Astrocyte (in vitro differentiated cells and primary cell): ENCODE measurements at regions not wholly inside any gene's neighbourhood (a gene's known extent, or its start where the extent isn't known, plus 50 kb on each side); places are given as distances from the start of the nearest gene placed in this dataset.
"Not testable (repeated sequence)": the region's sequence is repeated elsewhere in the genome, so short reads cannot be mapped to it uniquely, and the experiment has no call there.

ENCODE experiments used
- DNase-seq: peaks from one replicate; pipeline ENCODE4 v3.0.0-alpha.2; 2010; ENCODE audit warnings: low read depth
- FAIRE-seq: peaks from 2 replicates; lab custom pipeline; 2011; peaks lifted over from hg19 to GRCh38; lab: Jason Lieb, UNC
- H2AFZ ChIP-seq: 2 replicates; pipeline ENCODE4 v1.6.0; 2012; ENCODE audit warnings: low read depth, low read length, inconsistent platforms
- H3K27ac ChIP-seq: 2 replicates; pipeline ENCODE4 v1.5.1; 2011; ENCODE audit warnings: low read depth, low read length, inconsistent platforms
- H3K27me3 ChIP-seq: 2 replicates; pipeline ENCODE4 v1.6.0; 2011; ENCODE audit warnings: low read length, inconsistent platforms; ENCODE audit not compliant: insufficient read depth
- H3K36me3 ChIP-seq: 2 replicates; pipeline ENCODE4 v1.5.1; 2011; ENCODE audit warnings: low read length, inconsistent platforms; ENCODE audit not compliant: insufficient read depth
- H3K4me1 ChIP-seq: 2 replicates; pipeline ENCODE4 v1.5.1; 2011; ENCODE audit warnings: low read length, inconsistent platforms; ENCODE audit not compliant: insufficient read depth
- H3K4me2 ChIP-seq: 2 replicates; pipeline ENCODE4 v1.6.0; 2012; ENCODE audit warnings: low read length, inconsistent platforms
- H3K4me3 ChIP-seq: 2 replicates; pipeline ENCODE4 v1.5.1; 2011; ENCODE audit warnings: low read depth, mild to moderate bottlenecking, low read length, inconsistent platforms; ENCODE audit not compliant: insufficient read depth
- H3K79me2 ChIP-seq: 2 replicates; pipeline ENCODE4 v1.6.0; 2012; ENCODE audit warnings: mild to moderate bottlenecking, low read length, inconsistent platforms; ENCODE audit not compliant: insufficient read depth
- H3K9ac ChIP-seq: 2 replicates; pipeline ENCODE4 v1.6.0; 2012; ENCODE audit warnings: mild to moderate bottlenecking, low read length, inconsistent platforms
- H3K9me3 ChIP-seq: 2 replicates; pipeline ENCODE4 v1.5.1; 2012; ENCODE audit warnings: low read depth, mild to moderate bottlenecking, low read length, inconsistent platforms; ENCODE audit not compliant: insufficient read depth
- H4K20me1 ChIP-seq: 2 replicates; pipeline ENCODE4 v1.6.0; 2012; ENCODE audit warnings: low read length, inconsistent platforms; ENCODE audit not compliant: insufficient read depth
- H3K27ac Mint-ChIP-seq: one replicate; pipeline ENCODE4 v1.8.0; 2021; ENCODE audit warnings: mild to moderate bottlenecking, mixed read lengths; ENCODE audit not compliant: unreplicated experiment
- H3K27me3 Mint-ChIP-seq: one replicate; pipeline ENCODE4 v1.8.0; 2021; ENCODE audit warnings: low read depth, mixed read lengths; ENCODE audit not compliant: unreplicated experiment
- H3K36me3 Mint-ChIP-seq: one replicate; pipeline ENCODE4 v1.8.0; 2021; ENCODE audit warnings: low read depth, mixed read lengths; ENCODE audit not compliant: unreplicated experiment
- H3K4me1 Mint-ChIP-seq: one replicate; pipeline ENCODE4 v1.8.0; 2021; ENCODE audit warnings: low read depth, mixed read lengths; ENCODE audit not compliant: unreplicated experiment
- H3K4me3 Mint-ChIP-seq: one replicate; pipeline ENCODE4 v1.8.0; 2021; ENCODE audit warnings: mild to moderate bottlenecking, moderate library complexity, mixed read lengths; ENCODE audit not compliant: unreplicated experiment
- H3K9me3 Mint-ChIP-seq: one replicate; pipeline ENCODE4 v1.8.0; 2021; ENCODE audit warnings: mild to moderate bottlenecking, mixed read lengths; ENCODE audit not compliant: unreplicated experiment

GRCh38 chr1:243074224-243074623, 180.9 kb downstream of the CEP170 start:
- not testable (repeated sequence) for H3K9ac ChIP-seq, H3K4me3 Mint-ChIP-seq, H3K9me3 ChIP-seq, H3K4me2 ChIP-seq, H3K36me3 Mint-ChIP-seq, H3K4me1 Mint-ChIP-seq, H3K36me3 ChIP-seq, H3K79me2 ChIP-seq, H3K27ac ChIP-seq, DNase-seq, H4K20me1 ChIP-seq, H3K4me1 ChIP-seq, H3K4me3 ChIP-seq, H3K27ac Mint-ChIP-seq, H3K9me3 Mint-ChIP-seq, H3K27me3 ChIP-seq, H3K27me3 Mint-ChIP-seq, H2AFZ ChIP-seq, FAIRE-seq

GRCh38 chr1:243067056-243067455, 188.0 kb downstream of the CEP170 start:
- H3K79me2 ChIP-seq, H3K4me1 ChIP-seq, H3K27ac Mint-ChIP-seq, H3K27me3 Mint-ChIP-seq, H3K9ac ChIP-seq, H3K36me3 ChIP-seq, H3K9me3 Mint-ChIP-seq, H3K4me1 Mint-ChIP-seq, H3K27ac ChIP-seq, H3K9me3 ChIP-seq, H3K4me2 ChIP-seq, H3K4me3 Mint-ChIP-seq, DNase-seq, H4K20me1 ChIP-seq, H3K4me3 ChIP-seq, H2AFZ ChIP-seq, H3K27me3 ChIP-seq, H3K36me3 Mint-ChIP-seq, FAIRE-seq: not testable (repeated sequence)

GRCh38 chr1:243061965-243062364, 193.1 kb downstream of the CEP170 start:
- H3K9me3 ChIP-seq, H3K4me3 ChIP-seq, H2AFZ ChIP-seq, H3K36me3 Mint-ChIP-seq, H3K9me3 Mint-ChIP-seq, H3K27ac ChIP-seq, H3K79me2 ChIP-seq, H3K36me3 ChIP-seq, H3K4me2 ChIP-seq, H3K4me3 Mint-ChIP-seq, H3K4me1 ChIP-seq, H4K20me1 ChIP-seq, H3K27me3 Mint-ChIP-seq, H3K27me3 ChIP-seq, H3K9ac ChIP-seq, FAIRE-seq, H3K27ac Mint-ChIP-seq, H3K4me1 Mint-ChIP-seq, DNase-seq: not testable (repeated sequence)

- not testable (repeated sequence) for H4K20me1 ChIP-seq, H3K9me3 ChIP-seq, H3K4me3 Mint-ChIP-seq, H3K4me2 ChIP-seq, H3K9me3 Mint-ChIP-seq, H3K36me3 Mint-ChIP-seq, H3K4me1 Mint-ChIP-seq, H3K4me3 ChIP-seq, H3K27ac ChIP-seq, H2AFZ ChIP-seq, DNase-seq, H3K79me2 ChIP-seq, H3K27me3 Mint-ChIP-seq, H3K9ac ChIP-seq, FAIRE-seq, H3K4me1 ChIP-seq, H3K27ac Mint-ChIP-seq, H3K27me3 ChIP-seq, H3K36me3 ChIP-seq
Measured at GRCh38 chr1:243055510-243055909, 199.6 kb downstream of the CEP170 start.

- not testable (repeated sequence) for FAIRE-seq, H3K9ac ChIP-seq, H3K27ac ChIP-seq, H3K9me3 ChIP-seq, H4K20me1 ChIP-seq, H3K36me3 Mint-ChIP-seq, H3K4me2 ChIP-seq, H3K27ac Mint-ChIP-seq, H3K27me3 Mint-ChIP-seq, H3K9me3 Mint-ChIP-seq, H2AFZ ChIP-seq, H3K79me2 ChIP-seq, H3K36me3 ChIP-seq, H3K4me3 ChIP-seq, H3K4me3 Mint-ChIP-seq, DNase-seq, H3K27me3 ChIP-seq, H3K4me1 Mint-ChIP-seq, H3K4me1 ChIP-seq
Measured at GRCh38 chr1:243055091-243055490, 200.0 kb downstream of the CEP170 start.

GRCh38 chr1:243054681-243055080, 200.4 kb downstream of the CEP170 start:
- not testable (repeated sequence) for H3K4me1 ChIP-seq, FAIRE-seq, H3K27ac ChIP-seq, H3K27ac Mint-ChIP-seq, H3K9ac ChIP-seq, H3K79me2 ChIP-seq, H3K27me3 Mint-ChIP-seq, H3K4me3 Mint-ChIP-seq, H3K4me1 Mint-ChIP-seq, H4K20me1 ChIP-seq, H3K9me3 ChIP-seq, H3K36me3 Mint-ChIP-seq, DNase-seq, H3K4me3 ChIP-seq, H3K27me3 ChIP-seq, H2AFZ ChIP-seq, H3K36me3 ChIP-seq, H3K9me3 Mint-ChIP-seq, H3K4me2 ChIP-seq
